HG02623 (cell line): ENCODE measurements at regions not wholly inside any gene's neighbourhood (a gene's known extent, or its start where the extent isn't known, plus 50 kb on each side); places are given as distances from the start of the nearest gene placed in this dataset.
"Not testable (repeated sequence)": the region's sequence is repeated elsewhere in the genome, so short reads cannot be mapped to it uniquely, and the experiment has no call there.

Experiments
- ATAC-seq: cut with Tn5 transposase; IDR thresholded peaks from one replicate; pipeline ENCODE4 v1.9.1; 2021; ENCODE audit warnings: moderate library complexity; ENCODE audit not compliant: unreplicated experiment

DNA sequence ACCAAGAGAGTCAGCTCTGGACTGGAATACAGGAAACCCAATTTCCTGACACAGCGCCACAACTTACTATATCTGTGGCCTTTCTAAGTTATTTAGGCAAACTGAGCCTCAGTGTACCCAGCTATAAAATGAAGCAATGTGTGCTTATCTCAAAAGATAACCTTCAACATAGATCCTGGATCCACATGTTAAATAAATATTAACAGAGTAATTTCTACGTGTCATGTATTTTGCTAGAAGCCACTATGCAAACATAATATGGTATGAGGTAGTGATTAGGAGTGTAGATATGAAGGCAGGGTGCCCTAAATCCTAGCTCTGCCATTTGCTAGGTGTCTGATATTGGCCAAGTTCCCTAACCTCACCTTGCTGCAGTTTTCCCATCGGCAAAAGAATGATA is 527.0 kb downstream of the RAB28 start:
- ATAC-seq: no peak

DNA sequence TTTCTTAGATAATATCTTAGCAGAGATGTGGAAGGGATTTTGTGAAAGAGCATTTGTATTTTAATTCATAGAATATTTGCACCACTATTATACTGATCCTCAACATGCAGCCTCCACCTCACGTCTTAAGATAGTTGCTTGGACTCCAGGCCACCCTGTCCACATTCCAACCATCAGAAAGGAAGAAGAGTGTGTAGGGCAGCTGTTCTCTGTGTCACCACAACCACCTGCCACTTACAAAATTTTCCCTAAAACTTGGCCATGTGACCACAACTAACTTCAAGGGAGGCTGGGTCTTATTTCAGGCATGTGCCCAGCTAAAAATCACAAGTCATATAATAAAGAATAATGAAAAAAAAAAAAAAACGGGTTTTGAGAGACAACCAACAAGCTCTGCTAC is 528.1 kb downstream of the RAB28 start:
- no peak for ATAC-seq

DNA sequence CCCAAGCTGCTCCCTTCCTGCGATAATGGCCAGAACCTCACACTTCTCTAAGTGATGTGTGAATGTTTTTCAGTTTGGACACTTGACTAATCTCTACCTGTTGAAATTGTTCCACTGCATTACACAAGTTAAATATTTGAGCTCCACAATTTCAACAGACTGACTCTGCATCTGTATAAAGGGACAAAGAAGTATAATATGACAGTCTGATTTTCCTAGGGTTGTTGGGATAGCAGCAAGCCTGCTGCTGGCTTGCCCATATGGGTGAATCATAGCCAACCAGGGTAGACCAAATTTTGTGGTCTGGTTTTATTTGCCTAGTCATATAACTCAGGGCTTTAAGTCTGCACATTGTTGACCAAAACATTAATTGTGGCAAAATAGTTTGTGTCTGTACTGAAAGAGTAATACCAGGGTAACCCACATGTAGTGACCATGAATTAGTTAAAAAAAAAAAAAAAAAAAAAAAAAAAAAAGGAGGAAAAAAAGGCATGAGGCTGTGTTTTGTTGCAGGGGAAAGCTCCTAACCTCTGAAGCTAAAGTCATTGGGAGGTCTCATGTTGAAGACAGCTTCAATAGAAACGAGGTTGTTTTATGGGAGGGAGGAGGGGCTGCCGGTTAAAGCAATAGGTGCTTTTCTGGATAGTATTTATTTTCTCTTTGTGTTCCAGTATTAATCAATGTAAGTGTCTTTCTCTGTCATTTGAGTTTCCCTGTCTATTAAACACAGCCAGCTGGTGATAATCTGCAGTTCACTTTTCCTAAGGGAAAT is 534.2 kb downstream of the RAB28 start:
- ATAC-seq: no peak

DNA sequence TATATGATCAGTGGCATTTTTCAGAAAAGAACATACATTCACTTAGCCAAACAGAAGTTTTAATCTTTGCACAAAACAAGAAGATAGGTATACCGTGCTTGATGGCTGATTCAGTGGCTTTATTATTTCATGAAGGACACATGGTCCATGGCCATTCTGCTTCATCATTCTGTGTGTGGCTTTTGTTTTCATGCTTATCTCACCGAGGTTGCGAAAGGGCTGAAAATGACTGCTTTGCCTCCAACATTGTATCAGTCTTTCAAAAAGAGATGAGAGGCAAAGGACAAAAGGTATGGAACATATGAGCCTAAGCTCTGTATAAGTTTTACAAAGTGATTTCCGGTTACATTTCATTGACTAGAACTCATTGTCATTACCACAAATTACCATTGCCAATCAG is 541.1 kb downstream of the RAB28 start:
- ATAC-seq: no peak

DNA sequence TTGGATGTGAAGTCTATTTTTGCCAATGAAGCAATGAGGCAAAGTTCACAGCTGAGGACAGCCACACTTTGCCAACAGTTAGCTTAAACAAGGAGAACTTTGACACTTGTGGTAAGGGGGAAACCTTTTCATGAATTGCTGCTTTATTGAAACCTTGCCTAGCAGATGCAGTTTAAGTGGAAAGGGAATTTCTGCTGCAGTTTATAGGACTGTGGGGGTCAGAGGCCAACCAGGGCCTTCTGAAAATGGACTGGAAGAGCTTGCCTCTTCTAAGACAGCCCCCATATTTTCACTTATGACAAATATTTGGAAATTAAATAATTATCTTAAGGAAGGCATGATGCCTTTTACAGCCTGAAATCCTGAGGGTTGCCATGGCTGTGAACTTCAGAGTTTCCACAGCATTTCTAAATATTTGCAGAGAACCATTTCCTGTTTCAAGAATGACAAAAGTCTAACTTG is 550.3 kb downstream of the RAB28 start:
- no peak for ATAC-seq

DNA sequence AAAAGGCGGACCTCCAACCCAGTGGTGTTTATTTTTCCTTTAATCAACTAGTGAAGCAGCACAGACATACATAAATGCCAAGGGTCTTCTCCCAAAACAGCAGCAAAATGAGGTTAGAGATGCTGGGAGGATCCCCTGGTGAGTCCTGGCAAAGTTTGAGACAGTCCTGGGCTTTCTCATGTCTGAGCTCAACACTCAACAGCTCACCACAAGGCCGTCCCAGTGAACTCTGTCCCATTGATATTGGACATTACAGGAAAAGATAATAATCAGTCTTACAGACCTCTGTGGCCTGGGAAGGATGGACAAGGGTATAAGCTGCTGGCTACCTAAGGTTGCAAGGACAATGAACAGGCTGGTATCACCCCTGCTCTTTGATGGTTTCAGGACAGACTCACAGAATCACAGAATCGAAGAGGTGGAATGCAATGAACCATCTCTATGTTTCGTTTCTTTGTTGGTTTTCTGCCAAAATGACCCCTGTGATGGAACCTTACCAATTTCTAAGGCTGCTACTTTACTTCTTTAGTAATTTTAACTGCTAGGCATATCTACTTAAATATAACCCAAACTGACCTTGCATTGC is 551.8 kb downstream of the RAB28 start:
- no peak for ATAC-seq

DNA sequence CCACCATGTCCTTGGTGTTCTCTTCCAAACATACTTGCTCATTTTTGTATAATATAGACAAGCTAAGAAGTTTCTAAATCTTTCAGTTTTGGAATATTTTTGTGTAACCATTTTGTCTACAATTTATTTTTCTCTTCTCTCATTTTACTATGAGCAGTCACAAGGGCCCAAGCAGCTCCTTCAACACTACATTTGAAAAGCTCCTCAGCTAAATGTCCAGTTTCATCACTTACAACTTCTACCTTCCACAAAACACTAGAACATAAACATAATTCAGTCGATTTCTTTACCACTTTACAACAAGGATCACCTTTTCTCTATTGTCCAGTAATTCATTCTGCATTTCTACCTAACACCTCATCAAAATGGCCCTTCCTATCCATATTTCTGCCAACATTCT is 554.4 kb downstream of the RAB28 start:
- ATAC-seq: no peak

DNA sequence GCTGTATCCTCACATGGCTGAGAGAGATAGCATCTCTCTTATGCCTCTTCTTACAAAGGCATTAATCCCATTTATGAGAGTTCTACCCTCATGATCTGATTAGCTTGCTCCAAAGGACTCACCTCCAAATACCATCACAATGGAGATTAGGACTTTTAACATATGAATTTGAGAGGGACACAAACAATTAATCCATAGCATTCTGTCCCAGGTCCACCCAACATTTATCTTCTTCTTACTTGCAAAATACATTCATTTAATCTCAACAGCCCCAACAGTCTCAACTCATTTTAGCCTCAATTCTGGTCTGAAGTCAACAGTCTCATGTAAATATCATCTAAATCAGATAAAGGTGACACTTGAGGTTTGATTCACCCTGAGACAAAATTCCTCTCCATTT is 555.4 kb downstream of the RAB28 start:
- no peak for ATAC-seq

DNA sequence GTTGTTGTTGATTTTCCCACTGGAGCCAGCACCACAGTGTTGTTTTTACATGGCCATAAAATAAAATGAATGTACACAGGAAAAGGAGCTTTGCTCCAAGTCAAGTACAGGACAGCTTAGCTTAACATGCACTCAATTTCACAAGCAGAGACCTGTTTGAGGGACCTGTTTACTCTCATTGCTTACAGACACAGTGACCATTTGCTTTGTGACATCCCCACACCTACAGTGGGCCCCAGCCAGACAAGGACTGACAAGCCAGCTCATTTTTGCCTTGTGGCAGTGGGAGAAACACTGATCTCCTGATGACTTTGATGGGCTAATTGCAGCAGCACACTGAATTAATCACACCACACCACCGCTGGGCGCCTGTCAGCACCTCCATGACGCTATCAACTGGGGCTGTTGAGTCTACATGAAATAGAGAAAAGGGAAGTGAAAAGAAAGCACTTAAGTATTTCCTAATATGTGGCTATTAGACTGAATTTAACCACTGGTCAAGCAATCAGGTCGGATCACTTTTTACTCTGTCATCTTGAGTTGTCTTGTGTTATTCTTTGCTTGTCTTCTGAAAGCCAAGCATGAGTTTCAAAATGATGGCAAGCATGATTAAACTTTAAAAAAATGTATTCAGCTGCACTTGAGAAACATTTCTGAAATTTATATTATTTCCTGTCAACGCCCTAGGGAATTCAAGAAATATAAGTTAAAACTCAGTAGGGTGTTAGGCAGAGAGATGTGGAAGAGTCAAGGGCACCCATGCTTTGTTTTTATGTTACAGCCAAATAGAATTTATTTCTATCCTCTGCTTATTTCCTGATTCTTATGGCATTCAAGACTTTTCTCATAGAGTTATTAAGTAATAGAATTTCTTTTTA is 557.7 kb downstream of the RAB28 start:
- ATAC-seq: no peak

DNA sequence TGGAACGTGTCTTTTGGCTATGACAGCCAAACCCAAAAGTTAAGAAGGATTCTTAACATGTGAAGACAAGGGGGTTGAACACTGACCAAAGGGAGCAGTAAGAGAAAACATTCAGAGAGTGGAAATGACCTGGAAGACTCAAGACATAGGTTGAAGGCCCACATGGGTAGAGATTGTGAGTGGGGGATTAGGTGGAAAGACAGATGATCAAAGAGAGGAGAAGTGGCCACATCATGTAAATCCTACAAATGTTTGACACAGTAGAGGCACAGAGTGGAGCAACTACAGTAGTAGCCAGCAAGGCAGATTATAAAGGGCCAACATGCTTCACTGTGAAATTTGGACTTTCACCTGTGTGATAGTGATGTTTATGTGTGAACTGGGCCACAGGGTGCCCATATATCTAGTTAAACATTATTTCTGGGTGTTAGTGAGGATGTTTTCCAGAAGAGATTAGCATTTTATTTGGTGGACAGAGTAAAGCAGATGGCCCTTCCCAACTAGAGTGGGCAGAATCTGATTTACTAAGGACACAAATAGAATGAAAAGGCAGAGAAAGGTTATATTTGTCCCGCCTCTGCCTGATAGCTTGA is 559.3 kb downstream of the RAB28 start:
- no peak for ATAC-seq

DNA sequence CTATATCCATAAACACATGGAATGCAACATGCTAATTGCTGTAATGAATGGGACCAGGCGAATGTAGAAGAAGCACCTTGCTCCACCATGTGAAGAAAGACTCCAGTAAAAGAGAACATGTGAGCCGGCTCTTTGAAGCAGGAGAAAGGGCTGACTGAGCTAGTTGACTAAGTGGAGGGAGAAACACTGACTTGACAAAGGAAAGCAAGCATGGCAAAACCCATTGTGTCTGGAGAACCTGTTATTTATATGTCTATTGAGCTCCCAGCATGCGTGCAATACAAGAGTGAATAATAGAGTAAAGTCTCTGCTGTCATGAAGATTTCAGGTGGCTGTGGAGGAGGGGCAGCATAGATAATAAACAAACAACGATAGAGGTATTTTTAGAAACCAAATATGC is 559.9 kb downstream of the RAB28 start:
- no peak for ATAC-seq

DNA sequence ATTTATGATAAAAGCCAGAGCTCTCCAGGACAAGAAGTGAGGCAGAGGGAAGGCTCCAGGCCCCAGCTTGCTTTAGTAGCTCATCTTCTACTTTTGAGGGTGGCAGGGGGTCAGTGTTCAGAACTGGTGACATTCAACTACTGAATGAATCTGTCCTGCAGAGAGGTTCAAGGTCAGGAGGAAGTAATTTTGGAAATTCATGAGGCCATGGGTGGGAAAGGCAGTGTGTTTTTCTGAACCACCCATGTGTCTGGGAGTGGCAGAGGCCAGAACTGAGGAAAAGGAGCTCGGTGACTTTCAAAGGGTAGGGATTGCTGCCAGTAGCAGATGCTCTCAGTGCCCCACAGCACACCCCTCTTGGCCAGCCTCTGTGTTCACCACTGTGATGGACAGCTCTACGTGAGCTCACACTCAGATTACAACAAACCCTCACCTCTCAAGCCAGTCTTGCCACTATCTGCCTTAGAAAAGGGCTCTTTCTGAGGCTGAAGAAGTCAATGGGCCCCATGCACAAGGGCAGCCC is 571.2 kb downstream of the RAB28 start:
- ATAC-seq: no peak

DNA sequence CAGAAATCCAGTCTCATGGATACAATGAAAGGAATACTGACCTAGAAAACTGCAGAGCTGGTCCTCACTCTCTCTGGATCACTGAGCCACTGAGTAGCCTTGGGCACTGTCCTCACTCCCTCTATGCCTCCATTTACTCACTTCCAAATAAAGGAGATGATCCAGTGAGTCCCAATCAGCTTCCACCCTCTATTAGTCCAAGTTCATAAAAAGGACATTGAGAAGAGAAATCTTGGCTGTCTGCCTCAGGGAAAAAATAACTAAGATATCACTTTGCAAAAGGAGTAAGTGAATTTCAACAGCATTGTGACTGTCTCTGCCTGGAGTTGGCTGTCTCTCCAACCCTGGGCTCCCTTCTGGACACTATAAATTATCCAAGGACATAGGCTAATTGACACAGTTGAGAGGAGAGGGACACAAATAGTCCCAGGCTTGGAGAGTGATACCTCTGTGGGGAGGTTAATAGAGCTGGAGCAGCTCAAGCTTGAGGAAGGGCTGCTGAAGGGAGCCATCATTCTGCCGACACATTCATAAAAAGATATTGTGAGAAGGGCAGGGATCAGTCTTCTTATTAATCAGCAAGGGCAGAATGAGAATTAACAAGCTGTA is 572.3 kb downstream of the RAB28 start:
- no peak for ATAC-seq

DNA sequence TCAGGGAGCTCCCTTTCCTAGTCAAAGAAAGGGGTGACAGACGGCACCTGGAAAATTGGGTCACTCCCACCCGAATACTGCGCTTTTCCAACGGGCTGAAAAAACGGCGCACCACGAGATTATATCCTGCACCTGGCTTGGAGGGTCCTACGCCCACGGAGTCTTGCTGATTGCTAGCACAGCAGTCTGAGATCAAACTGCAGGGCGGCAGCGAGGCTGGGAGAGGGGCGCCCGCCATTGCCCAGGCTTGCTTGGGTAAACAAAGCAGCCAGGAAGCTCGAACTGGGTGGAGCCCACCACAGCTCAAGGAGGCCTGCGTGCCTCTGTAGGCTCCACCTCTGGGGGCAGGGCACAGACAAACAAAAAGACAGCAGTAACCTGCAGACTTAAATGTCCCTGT is 580.5 kb downstream of the RAB28 start:
- not testable (repeated sequence) for ATAC-seq

DNA sequence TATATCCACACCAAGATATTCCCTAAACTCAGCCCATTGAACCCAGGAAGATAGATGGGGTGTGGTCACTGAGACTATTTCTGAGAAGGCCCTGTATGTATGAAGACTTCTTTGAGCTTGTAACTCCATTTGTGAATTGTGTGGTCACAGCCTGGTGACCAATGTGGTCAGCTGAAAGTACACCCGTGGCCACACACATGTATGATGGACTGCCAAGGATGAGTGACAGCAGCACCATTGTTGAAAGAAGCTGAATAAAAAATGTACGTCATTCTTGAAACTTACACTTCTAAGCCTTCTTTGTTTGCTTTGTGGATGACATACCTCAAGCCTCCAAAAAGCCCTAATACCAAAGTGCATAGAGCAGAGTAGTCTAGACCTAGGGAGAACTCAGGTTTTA is 581.4 kb downstream of the RAB28 start:
- no peak for ATAC-seq

DNA sequence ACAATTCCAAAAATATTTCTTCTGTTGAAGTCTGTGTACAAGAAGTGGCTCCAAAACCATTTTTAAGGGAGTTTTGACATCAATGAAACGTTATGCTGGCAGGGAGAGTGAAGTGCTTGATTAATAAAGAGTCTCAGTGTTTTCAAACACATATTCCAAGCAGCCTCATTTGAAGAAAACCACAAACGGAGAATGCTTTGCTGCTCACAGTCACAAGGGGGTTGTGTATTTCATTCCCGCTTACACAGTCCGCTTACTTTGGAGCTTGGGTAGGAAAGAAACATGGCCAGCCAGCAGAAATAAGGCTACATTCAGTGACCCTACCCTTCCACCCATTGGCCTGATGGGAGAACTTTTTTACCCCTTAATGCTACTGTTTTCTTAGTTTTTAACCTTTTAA is 586.2 kb downstream of the RAB28 start:
- ATAC-seq: no peak

DNA sequence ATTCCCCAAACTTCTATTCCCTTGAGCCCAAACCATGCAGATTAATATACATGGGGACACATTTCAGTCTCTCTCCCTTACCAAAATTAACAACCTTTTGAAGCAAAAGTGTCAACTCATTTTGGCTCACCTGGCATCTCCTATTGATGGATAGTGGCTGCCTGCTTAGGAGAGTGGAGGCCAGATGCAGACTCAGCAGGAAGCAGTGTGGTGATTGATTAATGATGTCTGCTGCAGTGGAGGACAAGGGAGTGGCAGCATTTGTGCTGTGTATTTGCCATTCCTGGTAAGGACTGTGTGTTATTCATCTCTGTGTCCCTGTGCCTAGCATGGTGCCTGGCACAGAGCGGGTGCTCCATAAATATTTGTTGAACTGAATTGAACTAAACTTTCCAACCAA is 590.1 kb downstream of the RAB28 start:
- ATAC-seq: no peak

DNA sequence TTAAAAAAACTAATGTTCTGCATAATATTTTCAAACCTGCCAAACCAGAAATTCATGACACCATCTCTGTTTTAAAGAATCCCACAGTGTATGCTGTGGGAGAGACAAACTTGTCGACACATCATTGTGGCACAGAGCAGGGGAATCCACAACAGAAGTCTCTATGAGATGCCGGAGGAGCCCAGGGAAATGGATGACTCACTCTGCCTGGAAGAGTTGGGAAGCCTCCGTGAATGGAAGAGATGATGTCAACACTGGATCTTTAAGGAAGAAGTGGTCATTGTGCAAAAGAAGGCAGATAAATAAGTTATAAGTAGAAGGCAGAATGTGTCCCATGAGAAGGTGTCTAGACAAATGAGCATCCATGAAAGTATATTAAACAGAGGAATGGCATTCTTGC is 595.1 kb downstream of the RAB28 start:
- no peak for ATAC-seq

DNA sequence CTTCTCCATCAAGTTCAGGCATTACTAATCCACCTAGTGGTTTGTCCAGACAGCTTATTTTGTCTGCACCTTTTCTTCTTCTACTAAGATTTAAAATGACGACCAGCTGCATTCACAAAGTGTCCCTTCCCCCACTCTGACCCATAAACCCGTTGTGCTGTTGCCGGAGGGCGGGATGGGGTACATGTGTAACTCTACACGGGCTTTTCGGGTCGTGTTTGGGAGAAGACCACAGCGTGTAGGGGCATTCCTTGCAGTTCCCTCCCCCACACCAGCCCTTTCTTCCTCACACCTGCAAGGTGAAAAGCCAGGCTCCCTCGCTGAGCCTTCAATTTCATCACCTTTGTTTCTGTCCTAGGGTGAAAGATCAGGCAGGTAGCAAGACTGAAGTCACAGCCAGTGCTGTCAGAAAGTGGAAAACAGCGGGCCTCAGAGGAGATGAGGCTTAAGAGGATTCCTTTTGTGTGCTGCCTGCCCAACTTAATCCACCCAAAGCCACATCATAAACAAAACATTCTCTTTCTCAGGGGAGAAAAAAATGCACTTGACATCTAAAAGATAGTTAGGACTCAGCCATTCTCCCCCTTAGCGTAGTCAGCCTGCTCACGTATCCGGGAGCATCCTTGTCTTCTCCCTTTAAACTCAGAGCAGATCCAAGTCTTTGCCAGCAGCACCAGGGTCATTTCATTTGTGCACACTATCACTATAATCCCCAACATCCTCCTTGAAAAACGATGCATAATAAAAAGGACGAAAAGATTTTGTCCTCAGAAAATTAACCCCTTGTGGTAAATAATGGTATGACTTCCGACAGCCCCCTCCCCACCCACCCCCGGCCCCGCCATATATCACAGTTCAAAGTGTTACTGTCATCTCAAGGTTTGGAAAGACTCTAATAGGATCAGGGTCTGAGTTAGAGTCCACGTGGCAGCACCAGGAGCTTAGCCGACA is 599.0 kb downstream of the RAB28 start:
- ATAC-seq: no peak
